ENCODE measurements at regions not wholly inside any gene's neighbourhood (a gene's known extent, or its start where the extent isn't known, plus 50 kb on each side); places are given as distances from the start of the nearest gene placed in this dataset.

DNA sequence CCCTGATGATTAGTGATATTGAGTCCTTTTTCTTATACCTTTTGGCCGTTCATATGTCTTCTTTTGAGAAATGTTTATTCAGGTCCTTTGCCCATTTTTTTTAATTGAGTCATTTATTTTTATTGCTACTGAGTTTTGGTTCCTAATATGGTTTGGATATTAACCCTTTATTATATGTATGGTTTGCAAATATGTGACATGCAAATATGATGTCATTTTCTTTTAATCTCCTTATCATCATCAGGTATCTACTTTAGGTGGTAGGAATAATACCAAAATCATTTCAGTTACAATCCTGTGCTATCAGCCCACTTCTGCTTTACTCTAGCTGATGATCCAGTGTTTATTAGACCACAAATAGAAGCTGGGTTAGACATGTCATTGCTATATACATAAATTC lies 102.3 kb upstream of the TRPC7 start:
- Histone ChIP-seq H3K79me1 (ENCODE audit: low read depth in 1 of 2, low read length in 2 of 2) (no peaks in the 10 kb centered on the region), H4K8ac (ENCODE audit: low read depth in 2 of 2, low read length in 2 of 2) (no peak overlapping the region), H4K91ac (ENCODE audit: insufficient read depth, low read depth, low read length) (no peak overlapping the region), H3K56ac (ENCODE audit: extremely low read depth, insufficient read depth, low read length) (no peak overlapping the region), H3K4ac (ENCODE audit: low read depth, low read length) (no peak overlapping the region), H3K9me1 (ENCODE audit: insufficient read depth, low read length) (no peaks in the 10 kb centered on the region), H3K14ac (replicated peaks; ENCODE audit: low read depth, low read length) (no peak overlapping the region), H4K20me1 (ENCODE audit: insufficient read depth, low read length) (no peaks in the 10 kb centered on the region), H2BK20ac (ENCODE audit: low read depth, low read length) (no peak overlapping the region), H2AK9ac (replicated peaks; ENCODE audit: low read depth, low read length, poor library complexity) (no peak overlapping the region), H3K4me3 (ENCODE audit: insufficient read depth, low read depth, low read length) (no peak overlapping the region), H3K18ac (ENCODE audit: low read depth, low read length) (no peak overlapping the region), H3K27me3 (ENCODE audit: control insufficient read depth, insufficient read depth, low read length) (no peaks in the 10 kb centered on the region), H2BK5ac (ENCODE audit: low read depth, low read length, poor library complexity, severe bottlenecking) (no peak overlapping the region), H3K36me3 (ENCODE audit: control insufficient read depth, insufficient read depth, low read length) (no peaks in the 10 kb centered on the region), H4K5ac (ENCODE audit: low read depth, low read length) (no peak overlapping the region), H2BK120ac (ENCODE audit: low read depth, low read length) (no peak overlapping the region), H2AK5ac (ENCODE audit: low read depth, low read length) (no peak overlapping the region), H3K9ac (ENCODE audit: low read depth, low read length) (no peak overlapping the region), H2AFZ (replicated peaks; ENCODE audit: low read length, poor library complexity) (no peak overlapping the region), H2BK15ac (ENCODE audit: low read depth, low read length) (no peak overlapping the region), H3K23ac (ENCODE audit: low read depth, low read length) (no peak overlapping the region), H3K27ac (ENCODE audit: insufficient read depth, low read length) (no peak overlapping the region), H3K9me3 (ENCODE audit: control insufficient read depth, insufficient read depth, low read length) (peaks cover 3% of the 10 kb centered on the region; the same call in 1 of the 2 replicates), H3K4me1 (ENCODE audit: control insufficient read depth, insufficient read depth, low read length) (no peaks in the 10 kb centered on the region), H3K4me2 (ENCODE audit: low read depth, low read length) (no peak overlapping the region)
- intact Hi-C loops (cut with micrococcal nuclease) (no loop called here), in situ Hi-C loops (cut with MboI; ENCODE audit: low sequenced_read_pairs) (no loop called here), dilution Hi-C loops (cut with HindIII; ENCODE audit: low sequenced_read_pairs, unreplicated experiment) (no loop called here)
- no TSS peak for BruUV-seq (replicated peaks)
- no peak for DNase-seq
- no peak for ATAC-seq (ENCODE audit: low read depth)
- WGBS, 2 experiments (ENCODE audit: extremely low coverage in 2 of 2, insufficient read length in 1 of 2) = no CpG with 5 or more reads among the region's 1 CpG
- POLR2A ChIA-PET (ENCODE audit: unreplicated experiment) = no interaction called here
- no peak for TF ChIP-seq MAZ (IDR thresholded peaks at IDR 0.05; ENCODE audit: borderline replicate concordance, low read depth, low read length)
- TF ChIP-seq SMC3 (IDR thresholded peaks at IDR 0.05; ENCODE audit: low read depth, low read length) = no peak
- no peak for TF ChIP-seq RAD21 (IDR thresholded peaks at IDR 0.05; ENCODE audit: low read length)
- TF ChIP-seq MAFK (IDR thresholded peaks at IDR 0.05; ENCODE audit: low read depth, low read length) = no peak
- no peak for TF ChIP-seq POLR2A (IDR thresholded peaks at IDR 0.05; ENCODE audit: low read depth, low read length)
- TF ChIP-seq RCOR1 (IDR thresholded peaks at IDR 0.05; ENCODE audit: insufficient replicate concordance, low read length) = no peak
- TF ChIP-seq, protein P1, sequence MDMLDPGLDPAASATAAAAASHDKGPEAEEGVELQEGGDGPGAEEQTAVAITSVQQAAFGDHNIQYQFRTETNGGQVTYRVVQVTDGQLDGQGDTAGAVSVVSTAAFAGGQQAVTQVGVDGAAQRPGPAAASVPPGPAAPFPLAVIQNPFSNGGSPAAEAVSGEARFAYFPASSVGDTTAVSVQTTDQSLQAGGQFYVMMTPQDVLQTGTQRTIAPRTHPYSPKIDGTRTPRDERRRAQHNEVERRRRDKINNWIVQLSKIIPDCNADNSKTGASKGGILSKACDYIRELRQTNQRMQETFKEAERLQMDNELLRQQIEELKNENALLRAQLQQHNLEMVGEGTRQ (IDR thresholded peaks at IDR 0.05; ENCODE audit: low read depth, low read length) = no peak
- TF ChIP-seq MXI1 (IDR thresholded peaks at IDR 0.05; ENCODE audit: borderline replicate concordance, low read depth, low read length) = no peak
- TF ChIP-seq CEBPB (IDR thresholded peaks at IDR 0.05; ENCODE audit: low read depth, low read length) = no peak
- TF ChIP-seq, protein P2, sequence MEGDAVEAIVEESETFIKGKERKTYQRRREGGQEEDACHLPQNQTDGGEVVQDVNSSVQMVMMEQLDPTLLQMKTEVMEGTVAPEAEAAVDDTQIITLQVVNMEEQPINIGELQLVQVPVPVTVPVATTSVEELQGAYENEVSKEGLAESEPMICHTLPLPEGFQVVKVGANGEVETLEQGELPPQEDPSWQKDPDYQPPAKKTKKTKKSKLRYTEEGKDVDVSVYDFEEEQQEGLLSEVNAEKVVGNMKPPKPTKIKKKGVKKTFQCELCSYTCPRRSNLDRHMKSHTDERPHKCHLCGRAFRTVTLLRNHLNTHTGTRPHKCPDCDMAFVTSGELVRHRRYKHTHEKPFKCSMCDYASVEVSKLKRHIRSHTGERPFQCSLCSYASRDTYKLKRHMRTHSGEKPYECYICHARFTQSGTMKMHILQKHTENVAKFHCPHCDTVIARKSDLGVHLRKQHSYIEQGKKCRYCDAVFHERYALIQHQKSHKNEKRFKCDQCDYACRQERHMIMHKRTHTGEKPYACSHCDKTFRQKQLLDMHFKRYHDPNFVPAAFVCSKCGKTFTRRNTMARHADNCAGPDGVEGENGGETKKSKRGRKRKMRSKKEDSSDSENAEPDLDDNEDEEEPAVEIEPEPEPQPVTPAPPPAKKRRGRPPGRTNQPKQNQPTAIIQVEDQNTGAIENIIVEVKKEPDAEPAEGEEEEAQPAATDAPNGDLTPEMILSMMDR (conservative IDR thresholded peaks at IDR 0.05; ENCODE audit: low read depth, low read length) = no peak
- TF ChIP-seq NFE2L2 (IDR thresholded peaks at IDR 0.05; ENCODE audit: low read depth, low read length) = no peak
- no peak for TF ChIP-seq FOS (IDR thresholded peaks at IDR 0.05; ENCODE audit: low read depth, low read length)
- no peak for TF ChIP-seq CHD1 (IDR thresholded peaks at IDR 0.05; ENCODE audit: low read depth, low read length)
- TF ChIP-seq, protein P3, sequence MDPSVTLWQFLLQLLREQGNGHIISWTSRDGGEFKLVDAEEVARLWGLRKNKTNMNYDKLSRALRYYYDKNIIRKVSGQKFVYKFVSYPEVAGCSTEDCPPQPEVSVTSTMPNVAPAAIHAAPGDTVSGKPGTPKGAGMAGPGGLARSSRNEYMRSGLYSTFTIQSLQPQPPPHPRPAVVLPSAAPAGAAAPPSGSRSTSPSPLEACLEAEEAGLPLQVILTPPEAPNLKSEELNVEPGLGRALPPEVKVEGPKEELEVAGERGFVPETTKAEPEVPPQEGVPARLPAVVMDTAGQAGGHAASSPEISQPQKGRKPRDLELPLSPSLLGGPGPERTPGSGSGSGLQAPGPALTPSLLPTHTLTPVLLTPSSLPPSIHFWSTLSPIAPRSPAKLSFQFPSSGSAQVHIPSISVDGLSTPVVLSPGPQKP (IDR thresholded peaks at IDR 0.05; ENCODE audit: borderline replicate concordance, low read depth, low read length) = no peak
- TF ChIP-seq RFX5 (IDR thresholded peaks at IDR 0.05; ENCODE audit: low read depth, low read length) = no peak
- no peak for TF ChIP-seq BHLHE40 (IDR thresholded peaks at IDR 0.05; ENCODE audit: low read depth, low read length)
- CTCF ChIA-PET = no interaction called here

All from IMR-90 (cell line).